ELF-1 (cell line): ENCODE measurements at regions not wholly inside any gene's neighbourhood (a gene's known extent, or its start where the extent isn't known, plus 50 kb on each side); places are given as distances from the start of the nearest gene placed in this dataset.

Experiments
- DNase-seq: peaks from one replicate; pipeline ENCODE4 v3.0.0-alpha.2; 2016; ENCODE audit warnings: low read depth, low spot score

DNA sequence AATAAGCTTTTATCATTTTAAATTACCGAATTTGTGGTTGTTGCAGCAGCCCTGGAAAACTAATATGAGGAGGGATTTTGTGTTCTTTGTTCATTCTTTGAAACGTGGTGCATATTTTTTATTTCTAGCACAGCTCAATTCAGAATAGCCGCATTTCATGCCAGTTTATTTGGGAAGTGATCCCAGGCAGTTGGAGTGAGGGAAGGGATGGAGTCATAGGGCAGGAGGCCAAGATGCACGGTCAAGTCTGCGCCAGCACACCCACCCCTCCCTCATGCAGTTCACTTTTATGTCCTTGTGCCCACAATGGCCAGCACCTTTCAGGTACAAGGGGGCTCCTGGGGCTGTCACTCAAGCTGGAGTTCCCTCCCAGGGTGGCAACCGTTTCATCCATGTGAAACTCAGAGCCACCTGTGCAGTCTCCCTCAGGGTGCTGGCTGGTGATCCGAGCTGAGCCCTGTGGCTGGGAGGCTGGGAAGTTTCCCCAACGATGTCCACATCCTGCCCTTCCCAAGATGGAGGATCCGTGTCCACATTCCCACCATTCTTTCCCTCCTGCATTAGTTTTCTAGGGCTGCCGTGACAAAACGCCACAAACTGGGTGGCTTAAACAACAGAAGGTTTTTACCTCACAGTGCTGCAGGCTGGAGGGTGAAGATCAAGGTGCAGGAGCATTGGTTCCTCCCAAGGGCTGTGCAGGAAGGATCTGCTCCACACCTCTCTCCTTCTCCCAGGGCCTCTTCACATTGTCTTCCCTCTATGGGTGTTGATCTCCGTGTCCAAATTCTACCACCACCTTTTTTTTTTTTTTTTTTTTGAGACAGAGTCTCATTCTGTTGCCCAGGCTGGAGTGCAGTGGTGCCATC lies 68.5 kb upstream of the ITGA6 start:
- no peak for DNase-seq

DNA sequence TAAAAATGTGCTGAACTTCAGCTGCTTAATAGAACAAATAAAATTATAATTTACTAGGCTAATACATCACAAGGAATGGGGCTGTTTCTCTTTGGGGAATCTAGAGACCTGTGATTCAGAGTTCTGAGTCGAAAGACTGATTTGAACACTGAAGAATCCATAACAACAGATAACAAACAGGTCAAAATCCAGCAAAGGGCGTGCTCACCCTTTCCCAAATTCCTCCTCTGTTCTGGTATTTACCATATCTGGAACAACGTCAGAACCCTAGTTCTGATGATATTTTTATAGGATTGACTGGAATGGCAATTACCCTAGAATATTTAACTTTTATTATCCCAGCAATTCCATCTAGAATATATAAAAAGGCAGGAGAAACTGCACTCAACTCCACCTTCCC lies 66.0 kb upstream of the ITGA6 start:
- DNase-seq: no peak

DNA sequence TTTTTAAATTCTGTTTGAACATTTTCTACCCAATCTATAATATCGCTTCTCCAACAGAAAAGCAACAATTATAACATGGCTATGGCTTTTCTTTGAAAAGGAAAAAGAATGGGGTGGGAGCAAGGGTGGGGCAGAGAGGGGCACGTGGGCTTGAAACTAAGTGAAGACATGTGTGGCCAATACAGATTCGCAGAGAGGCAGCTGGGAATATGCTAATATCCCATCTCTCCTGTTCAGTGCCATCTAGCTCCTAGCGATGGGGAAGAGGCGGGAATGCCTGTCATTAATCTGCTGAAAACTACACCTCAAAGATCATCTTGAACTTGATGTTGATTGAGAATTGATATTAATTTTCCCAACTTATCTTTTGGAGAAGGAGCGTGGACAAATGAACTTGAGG lies 65.5 kb upstream of the ITGA6 start:
- no peak for DNase-seq

DNA sequence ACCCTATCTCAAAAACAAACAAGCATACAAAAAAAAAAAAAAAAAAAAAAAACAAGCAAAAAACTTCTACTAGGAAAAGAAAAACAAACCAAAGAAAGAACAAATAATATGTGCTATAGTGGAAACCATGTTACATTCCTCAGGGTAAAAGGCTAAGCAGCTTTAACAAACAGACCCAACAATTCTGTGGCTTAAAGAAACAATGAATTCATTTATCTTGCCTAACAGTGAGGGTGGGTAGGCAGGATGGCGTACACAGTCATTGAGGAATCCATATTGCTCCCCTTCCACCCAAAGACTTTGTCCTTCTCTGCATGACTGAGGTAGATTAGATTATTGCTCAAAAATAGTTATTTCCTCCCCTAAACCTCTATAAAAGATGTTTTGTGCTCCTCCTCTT lies 63.1 kb upstream of the ITGA6 start:
- no peak for DNase-seq

DNA sequence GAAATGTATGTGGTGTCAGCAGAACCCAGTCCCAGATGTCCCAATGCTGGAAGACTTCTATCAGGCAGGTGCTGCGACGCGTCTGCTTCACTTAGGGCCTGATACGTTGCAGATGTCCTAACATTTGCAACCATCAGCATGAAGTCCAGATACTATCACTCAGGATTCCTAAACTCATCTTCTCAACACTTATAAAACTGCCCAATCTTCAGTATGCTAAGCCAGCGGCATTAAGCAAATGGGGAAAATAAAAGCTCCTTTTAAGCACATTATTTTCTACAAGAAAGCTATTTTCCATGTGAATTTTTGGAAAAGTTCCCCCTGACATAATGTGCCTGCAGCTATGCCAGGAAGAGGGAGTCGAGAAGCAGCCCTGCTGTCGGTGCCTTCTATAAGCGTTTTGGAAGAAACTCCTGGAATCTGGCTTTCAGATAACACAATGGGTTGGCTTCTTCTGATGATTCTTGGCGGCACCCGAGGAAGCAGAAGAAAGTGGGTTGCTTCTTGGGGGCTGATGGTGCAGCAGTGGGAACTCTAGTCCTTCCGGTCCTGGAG lies 60.7 kb upstream of the ITGA6 start:
- DNase-seq: no peak

DNA sequence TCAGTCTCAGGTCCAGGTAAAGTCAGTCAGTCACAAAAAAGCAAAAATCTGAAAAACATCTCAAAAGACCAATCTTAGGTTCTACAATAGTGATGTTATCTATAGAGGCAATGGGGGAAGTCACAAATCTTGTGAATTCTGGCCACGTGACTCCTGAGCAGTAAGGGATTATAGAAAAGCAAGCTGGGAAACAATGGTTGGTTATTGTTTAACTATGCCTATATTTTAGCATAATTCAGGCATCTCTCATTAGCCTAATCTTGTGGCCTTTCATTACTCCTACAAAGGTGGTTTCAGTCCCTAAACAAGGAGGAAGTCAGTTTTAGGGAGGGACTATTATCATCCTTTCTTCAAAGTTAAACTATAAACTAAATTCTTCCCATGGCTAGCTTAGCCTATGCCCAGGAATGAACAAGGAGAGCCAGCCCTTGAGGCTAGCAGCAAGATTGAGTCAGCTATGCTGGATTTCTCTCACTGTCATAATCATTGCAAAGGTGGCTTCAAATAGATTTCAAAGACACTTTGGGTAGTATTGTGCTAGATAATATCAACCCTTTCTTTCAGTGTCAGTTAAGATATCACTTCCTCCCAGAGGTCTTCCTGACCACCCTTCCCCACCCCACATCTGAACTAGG lies 56.4 kb upstream of the ITGA6 start:
- no peak for DNase-seq

DNA sequence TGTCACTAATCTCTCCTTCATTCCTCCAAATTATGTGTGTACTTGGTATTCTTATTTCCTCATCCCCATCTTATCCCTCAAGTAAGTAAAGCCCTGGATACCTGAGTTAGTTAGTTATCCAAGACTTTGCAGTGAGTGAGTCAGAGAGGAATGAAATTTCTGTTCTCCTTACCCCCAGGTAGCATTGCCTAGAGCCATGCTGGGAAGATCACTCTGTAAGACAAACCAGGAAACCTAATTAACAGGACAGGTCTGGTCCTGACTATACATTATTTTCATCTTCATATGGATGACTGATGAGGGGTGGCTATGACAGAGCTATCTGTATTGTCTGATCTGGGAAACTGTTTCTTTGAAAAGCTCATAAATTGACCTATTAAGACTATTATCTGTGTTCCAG lies 55.0 kb upstream of the ITGA6 start:
- DNase-seq: no peak

DNA sequence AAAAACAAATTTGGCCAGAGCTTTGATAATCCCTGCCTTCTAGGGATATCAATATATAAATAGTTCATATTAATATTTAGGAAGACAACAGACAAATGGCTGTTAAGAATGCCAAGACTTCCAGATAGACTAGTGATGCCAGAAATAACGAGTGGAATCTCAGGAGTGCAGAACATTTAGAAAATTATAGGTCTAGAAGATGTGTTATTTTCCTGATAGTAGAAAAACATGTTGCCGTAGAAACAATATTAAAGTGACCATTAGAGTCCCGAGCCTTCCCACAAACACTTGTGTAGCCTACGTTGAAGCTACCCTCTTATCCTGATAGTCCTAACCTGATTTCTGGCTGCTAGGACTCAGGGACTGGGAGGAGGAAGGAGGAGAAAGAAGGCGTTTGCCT lies 54.3 kb upstream of the ITGA6 start:
- no peak for DNase-seq

DNA sequence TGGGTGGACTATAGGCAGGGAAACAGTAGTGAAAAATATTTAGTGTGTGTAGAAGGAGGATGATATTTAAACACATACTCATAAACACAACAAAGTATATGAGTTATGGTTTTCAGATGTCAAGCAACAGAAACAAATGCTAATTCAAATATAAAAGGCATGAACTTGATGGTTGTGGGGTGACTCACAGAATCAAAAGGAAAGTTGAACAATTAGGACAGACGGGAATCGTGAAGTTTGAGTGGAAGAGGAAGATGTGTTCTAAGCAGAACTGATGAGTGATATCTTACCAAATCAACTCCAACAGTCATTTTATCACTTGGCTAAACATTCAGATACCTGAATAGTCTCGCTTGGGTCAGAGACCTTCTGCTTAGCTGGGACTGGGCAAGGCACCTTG lies 53.6 kb upstream of the ITGA6 start:
- DNase-seq: no peak

DNA sequence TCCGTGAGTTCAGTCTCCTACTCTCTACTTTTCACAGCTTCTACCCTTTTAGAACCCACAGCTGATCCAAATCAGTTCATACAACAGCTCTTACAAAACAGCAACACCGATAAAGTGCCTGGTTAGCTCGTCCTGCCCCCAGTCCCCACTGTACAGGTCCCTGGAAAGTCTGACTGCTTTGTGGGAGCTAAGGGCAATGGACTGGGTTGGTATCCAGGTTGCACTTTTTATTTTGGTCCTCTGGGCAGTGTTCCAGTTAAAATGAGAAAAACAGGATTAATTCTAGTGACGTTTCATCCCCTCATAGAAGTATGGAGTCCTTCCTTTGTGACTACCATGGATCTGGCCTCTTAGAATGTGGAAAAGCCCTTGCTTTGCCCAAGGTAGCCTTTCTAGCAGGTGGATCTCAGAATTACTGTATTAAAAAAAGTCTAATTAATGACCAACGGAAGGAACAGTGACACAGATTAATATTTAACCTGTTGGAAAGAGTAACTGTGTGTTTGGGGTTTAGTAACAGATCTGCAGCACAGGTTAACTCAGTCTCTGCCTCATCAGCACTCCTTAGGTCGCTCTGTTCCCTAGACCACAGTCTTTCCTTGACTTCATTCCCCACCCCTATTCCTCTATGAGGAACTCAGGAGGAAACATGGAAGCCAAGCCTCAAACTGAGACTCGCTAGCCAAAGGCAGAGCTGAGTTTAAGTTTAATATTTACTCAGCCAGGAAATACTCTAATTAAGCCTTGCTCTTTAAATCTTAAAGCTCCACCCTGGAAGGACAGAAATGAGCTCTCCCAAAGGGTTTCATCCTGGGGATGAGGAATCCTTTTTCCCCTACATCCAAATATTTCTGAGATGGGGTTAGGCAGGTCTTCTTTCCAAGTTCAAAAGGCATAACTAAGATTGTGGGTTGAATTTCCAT lies 52.8 kb upstream of the ITGA6 start:
- no peak for DNase-seq

DNA sequence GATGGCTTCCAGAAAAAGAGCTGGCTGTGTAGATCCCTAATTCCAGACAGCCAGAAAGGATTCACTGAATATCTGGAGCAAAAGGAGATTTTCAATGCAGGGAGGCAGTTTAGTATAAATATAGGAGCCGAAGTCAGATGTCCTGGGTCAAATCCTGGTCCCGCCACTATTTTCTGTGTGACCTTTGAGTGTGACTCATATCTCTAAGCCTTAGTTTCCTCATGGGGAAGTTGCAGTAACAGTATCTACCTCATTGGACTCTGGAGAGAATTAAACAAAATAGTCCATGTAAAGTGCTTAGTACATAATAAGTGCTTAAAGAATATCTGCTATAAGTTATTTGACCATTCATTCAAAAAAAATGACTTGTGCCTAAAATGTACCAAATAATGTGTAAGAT lies 52.1 kb upstream of the ITGA6 start:
- no peak for DNase-seq

DNA sequence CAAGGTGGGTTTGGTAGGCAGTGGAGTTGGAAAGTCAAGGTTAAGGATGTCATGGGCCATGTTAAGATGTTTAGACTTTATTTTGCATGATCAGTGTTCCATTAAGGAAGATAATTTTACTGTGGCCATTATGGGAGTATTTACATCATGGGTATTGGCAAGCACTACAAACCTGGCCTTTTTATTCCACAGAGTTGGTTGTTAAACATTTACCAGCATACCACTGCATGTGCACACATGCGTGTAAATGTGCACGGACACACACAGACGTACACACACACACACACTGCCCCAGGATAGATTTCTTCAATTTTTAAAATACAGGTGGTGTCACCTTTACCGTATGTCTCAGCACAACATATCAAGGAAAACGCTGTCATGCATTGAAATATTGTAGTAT lies 51.4 kb upstream of the ITGA6 start:
- DNase-seq: no peak

DNA sequence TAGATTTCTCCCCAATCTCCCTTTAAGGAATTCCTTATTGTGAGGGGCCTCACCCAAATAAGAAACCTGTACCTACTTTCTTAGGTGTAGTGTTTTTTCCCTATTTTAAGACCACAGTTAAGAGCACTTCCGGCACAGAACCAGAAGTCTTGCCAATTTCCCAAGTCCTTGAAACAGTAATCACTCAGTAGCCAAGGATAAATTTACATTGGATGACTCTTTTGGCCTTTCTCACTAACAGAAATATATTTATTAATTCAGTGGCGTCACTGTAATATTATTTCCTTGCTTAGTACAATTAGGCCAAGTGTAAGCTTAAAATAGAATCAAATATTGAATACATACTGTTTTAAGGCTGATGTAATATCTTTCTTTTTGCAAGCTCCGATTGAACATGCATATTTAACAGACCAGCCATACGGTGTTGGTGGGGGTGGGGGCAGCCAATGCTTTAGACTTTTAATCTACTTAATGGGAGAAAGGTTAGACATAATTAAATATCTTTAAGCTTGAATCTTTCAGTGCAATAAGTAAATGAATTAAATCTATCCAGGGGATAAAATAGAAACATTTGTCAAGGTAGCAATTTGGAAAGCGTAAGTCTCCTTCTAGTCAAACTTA lies 50.8 kb upstream of the ITGA6 start:
- DNase-seq: no peak

DNA sequence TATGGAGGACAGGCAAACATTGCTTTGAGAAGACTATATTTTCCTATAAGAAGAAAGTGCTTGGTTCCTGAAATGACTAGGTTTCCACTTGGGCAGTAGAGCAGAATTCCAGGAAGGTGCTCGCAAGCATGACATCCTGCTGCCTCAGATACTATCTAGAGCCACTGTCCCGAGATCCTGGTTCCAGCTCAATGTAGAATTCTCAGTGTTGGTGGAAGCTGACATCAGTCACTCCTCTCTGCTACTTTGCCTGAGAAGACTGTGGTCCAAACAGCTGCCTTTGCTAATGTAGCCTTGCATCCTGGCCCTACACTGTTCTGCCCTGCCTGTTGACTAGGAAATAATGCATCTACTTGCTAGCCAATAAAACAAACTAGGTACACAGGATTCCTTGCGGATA lies 50.0 kb upstream of the ITGA6 start:
- DNase-seq: no peak
